ENCODE measurements at regions not wholly inside any gene's neighbourhood (a gene's known extent, or its start where the extent isn't known, plus 50 kb on each side); places are given as distances from the start of the nearest gene placed in this dataset.

GRCh38 chr17:54239291-54239690 is 416.6 kb downstream of the KIF2B start:
- H3K4me1 ChIP-seq, result no peaks in the 10 kb centered on the region
- H3K27ac ChIP-seq, result no peak overlapping the region
- TF ChIP-seq CTCF (IDR thresholded peaks at IDR 0.05) (no peak), POLR2A (IDR thresholded peaks at IDR 0.05) (no peak)
- no peaks in the 10 kb centered on the region for H3K36me3 ChIP-seq
- H3K9me3 ChIP-seq, result peaks cover 0 to 27% (median 0%) of the 10 kb centered on the region in 12 donors
- no peak for ATAC-seq
- DNase-seq, result no peak
- intact Hi-C loops (cut with DNase I), result no loop called here
- H3K4me3 ChIP-seq, result no peak overlapping the region
- no peaks in the 10 kb centered on the region for H3K27me3 ChIP-seq

GRCh38 chr17:54255696-54256095 is 433.0 kb downstream of the KIF2B start:
- H3K9me3 ChIP-seq, result peaks cover 0 to 8% (median 0%) of the 10 kb centered on the region in 12 donors
- WGBS, 4 donors, result 81 to 84% (median 83%) methylated on average over 3 of the region's 3 CpGs
- no peak overlapping the region for H3K4me3 ChIP-seq
- DNase-seq (no peak), ATAC-seq (no peak)
- no peaks in the 10 kb centered on the region for H3K4me1 ChIP-seq
- no peaks in the 10 kb centered on the region for H3K36me3 ChIP-seq
- no peak overlapping the region for H3K27ac ChIP-seq
- no peaks in the 10 kb centered on the region for H3K27me3 ChIP-seq
- intact Hi-C loops (cut with DNase I), result no loop called here
- no peak for TF ChIP-seq POLR2A (IDR thresholded peaks at IDR 0.05)
- no peak for TF ChIP-seq CTCF (IDR thresholded peaks at IDR 0.05)

- Histone ChIP-seq H3K27me3 (no peaks in the 10 kb centered on the region), H3K27ac (no peak overlapping the region), H3K4me3 (no peak overlapping the region), H3K36me3 (no peaks in the 10 kb centered on the region), H3K4me1 (no peaks in the 10 kb centered on the region), H3K9me3 (peaks cover 0 to 10% (median 0%) of the 10 kb centered on the region in 12 donors)
- ATAC-seq, result no peak
- TF ChIP-seq CTCF (IDR thresholded peaks at IDR 0.05) (no peak), POLR2A (IDR thresholded peaks at IDR 0.05) (no peak)
- no peak for DNase-seq
- intact Hi-C loops (cut with DNase I), result no loop called here
- WGBS, 4 donors, result 37 to 41% (median 38%) methylated on average over 4 of the region's 4 CpGs
Observed at GRCh38 chr17:54256401-54256929, 433.7 kb downstream of the KIF2B start.

GRCh38 chr17:54257440-54257839 is 434.7 kb downstream of the KIF2B start:
- H3K27ac ChIP-seq, result no peak overlapping the region
- ATAC-seq (no peak), DNase-seq (no peak)
- no peak overlapping the region for H3K4me3 ChIP-seq
- no peaks in the 10 kb centered on the region for H3K27me3 ChIP-seq
- intact Hi-C loops (cut with DNase I), result no loop called here
- H3K36me3 ChIP-seq, result no peaks in the 10 kb centered on the region
- H3K9me3 ChIP-seq, result peaks cover 0 to 15% (median 0%) of the 10 kb centered on the region in 12 donors
- TF ChIP-seq CTCF (IDR thresholded peaks at IDR 0.05) (no peak), POLR2A (IDR thresholded peaks at IDR 0.05) (no peak)
- 12 to 47% (median 32%) methylated on average over 2 of the region's 2 CpGs for WGBS, 4 donors
- no peaks in the 10 kb centered on the region for H3K4me1 ChIP-seq

Measured in heart left ventricle (tissue), 16 donors.